ENCODE measurements at regions not wholly inside any gene's neighbourhood (a gene's known extent, or its start where the extent isn't known, plus 50 kb on each side); places are given as distances from the start of the nearest gene placed in this dataset.

DNA sequence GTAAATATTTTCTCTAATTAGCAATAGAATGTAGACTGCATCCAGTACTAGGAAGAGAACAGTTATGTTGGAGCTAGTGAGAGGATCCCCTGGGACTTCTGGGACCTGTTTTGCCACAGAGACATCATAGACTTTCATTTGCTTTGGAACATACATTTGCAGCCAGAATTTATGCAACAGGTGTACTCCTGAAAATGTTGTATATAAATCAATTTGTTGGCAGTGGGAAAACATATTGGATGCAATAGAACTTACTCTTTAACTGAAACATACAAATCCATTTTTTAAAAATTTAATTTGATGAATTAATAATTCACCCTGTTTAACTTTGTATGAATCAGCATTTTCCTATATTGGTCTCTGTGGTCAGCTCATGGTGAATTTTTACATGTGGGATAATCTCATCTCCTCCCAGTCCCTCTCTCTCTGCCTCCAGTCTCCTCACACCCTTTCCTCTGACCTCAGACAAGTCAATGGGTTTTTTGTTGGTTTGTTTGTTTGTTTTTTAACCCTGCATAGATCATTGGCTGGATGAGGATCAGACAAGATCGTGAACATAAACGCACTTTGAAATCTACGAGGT is 263.0 kb downstream of the LPIN1 start:
- H3K79me2 ChIP-seq (ENCODE audit: insufficient read depth, low read length) = no peaks in the 10 kb centered on the region
- H3K4me2 ChIP-seq (ENCODE audit: insufficient read depth, low read length) = no peak overlapping the region
- H3K9ac ChIP-seq (ENCODE audit: low read depth, low read length) = no peak overlapping the region
- no peaks in the 10 kb centered on the region for H3K36me3 ChIP-seq (ENCODE audit: insufficient read depth, low read length)
- H3K27me3 ChIP-seq (ENCODE audit: insufficient read depth, low read length, poor library complexity) = no peaks in the 10 kb centered on the region
- no peak for ATAC-seq (ENCODE audit: insufficient read depth, low read depth)
- H4K20me1 ChIP-seq (ENCODE audit: insufficient read depth, low read length) = no peaks in the 10 kb centered on the region
- no peak for DNase-seq
- peaks cover 19% of the 10 kb centered on the region for H3K4me1 ChIP-seq (ENCODE audit: insufficient read depth, low read length)
- no peaks in the 10 kb centered on the region for H3K9me3 ChIP-seq (ENCODE audit: insufficient read depth, low read length, severe bottlenecking)
- TF ChIP-seq, protein P1, sequence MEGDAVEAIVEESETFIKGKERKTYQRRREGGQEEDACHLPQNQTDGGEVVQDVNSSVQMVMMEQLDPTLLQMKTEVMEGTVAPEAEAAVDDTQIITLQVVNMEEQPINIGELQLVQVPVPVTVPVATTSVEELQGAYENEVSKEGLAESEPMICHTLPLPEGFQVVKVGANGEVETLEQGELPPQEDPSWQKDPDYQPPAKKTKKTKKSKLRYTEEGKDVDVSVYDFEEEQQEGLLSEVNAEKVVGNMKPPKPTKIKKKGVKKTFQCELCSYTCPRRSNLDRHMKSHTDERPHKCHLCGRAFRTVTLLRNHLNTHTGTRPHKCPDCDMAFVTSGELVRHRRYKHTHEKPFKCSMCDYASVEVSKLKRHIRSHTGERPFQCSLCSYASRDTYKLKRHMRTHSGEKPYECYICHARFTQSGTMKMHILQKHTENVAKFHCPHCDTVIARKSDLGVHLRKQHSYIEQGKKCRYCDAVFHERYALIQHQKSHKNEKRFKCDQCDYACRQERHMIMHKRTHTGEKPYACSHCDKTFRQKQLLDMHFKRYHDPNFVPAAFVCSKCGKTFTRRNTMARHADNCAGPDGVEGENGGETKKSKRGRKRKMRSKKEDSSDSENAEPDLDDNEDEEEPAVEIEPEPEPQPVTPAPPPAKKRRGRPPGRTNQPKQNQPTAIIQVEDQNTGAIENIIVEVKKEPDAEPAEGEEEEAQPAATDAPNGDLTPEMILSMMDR (IDR thresholded peaks at IDR 0.05; ENCODE audit: borderline replicate concordance, extremely low read depth, low read length, poor library complexity, severe bottlenecking) = no peak
- TF ChIP-seq EZH2 (IDR thresholded peaks at IDR 0.05; ENCODE audit: borderline replicate concordance, low read depth, low read length, severe bottlenecking) = no peak
- no peak overlapping the region for H3K4me3 ChIP-seq (ENCODE audit: low read depth in 1 of 2, low read length in 2 of 2)
- no peak overlapping the region for H3K27ac ChIP-seq (ENCODE audit: low read length)
- no peak overlapping the region for H2AFZ ChIP-seq (ENCODE audit: low read depth, low read length)

- Histone ChIP-seq H4K20me1 (ENCODE audit: insufficient read depth, low read length) (no peaks in the 10 kb centered on the region), H3K79me2 (ENCODE audit: insufficient read depth, low read length) (no peaks in the 10 kb centered on the region), H3K9me3 (ENCODE audit: insufficient read depth, low read length, severe bottlenecking) (no peaks in the 10 kb centered on the region), H3K9ac (ENCODE audit: low read depth, low read length) (no peak overlapping the region), H2AFZ (ENCODE audit: low read depth, low read length) (no peak overlapping the region), H3K27me3 (ENCODE audit: insufficient read depth, low read length, poor library complexity) (no peaks in the 10 kb centered on the region), H3K4me2 (ENCODE audit: insufficient read depth, low read length) (no peak overlapping the region), H3K4me1 (ENCODE audit: insufficient read depth, low read length) (peaks cover 15% of the 10 kb centered on the region), H3K36me3 (ENCODE audit: insufficient read depth, low read length) (no peaks in the 10 kb centered on the region), H3K27ac (ENCODE audit: low read length) (no peak overlapping the region), H3K4me3 (ENCODE audit: low read depth in 1 of 2, low read length in 2 of 2) (no peak overlapping the region)
- ATAC-seq (ENCODE audit: insufficient read depth, low read depth) = no peak
- TF ChIP-seq, protein P1 (IDR thresholded peaks at IDR 0.05; ENCODE audit: borderline replicate concordance, extremely low read depth, low read length, poor library complexity, severe bottlenecking) = no peak
- TF ChIP-seq EZH2 (IDR thresholded peaks at IDR 0.05; ENCODE audit: borderline replicate concordance, low read depth, low read length, severe bottlenecking) = no peak
- DNase-seq = no peak
These were observed 263.6 kb downstream of the LPIN1 start for GRCh38 chr2:12010059-12010458.

DNA sequence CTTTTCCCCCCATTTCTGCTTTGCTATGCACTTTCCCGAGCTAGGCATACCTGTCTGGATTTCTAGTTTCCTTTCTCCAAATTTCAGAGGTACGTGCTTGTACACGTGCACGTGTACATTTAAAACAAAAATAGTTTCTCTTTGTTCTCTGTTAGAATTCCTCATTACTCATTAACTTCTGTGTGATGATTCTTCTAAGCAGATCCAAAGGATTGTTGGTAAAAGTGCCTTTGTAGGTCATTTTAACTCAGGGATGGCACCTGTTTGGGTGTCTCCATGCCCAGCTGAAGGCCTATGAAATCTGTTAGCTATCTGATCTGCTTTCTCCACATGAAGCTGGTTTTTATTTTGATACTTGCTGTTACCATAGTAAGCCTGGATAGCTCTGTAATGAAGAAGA is 264.3 kb downstream of the LPIN1 start:
- TF ChIP-seq, protein P1 (IDR thresholded peaks at IDR 0.05; ENCODE audit: borderline replicate concordance, extremely low read depth, low read length, poor library complexity, severe bottlenecking) = no peak
- TF ChIP-seq EZH2 (IDR thresholded peaks at IDR 0.05; ENCODE audit: borderline replicate concordance, low read depth, low read length, severe bottlenecking) = no peak
- Histone ChIP-seq H3K4me2 (ENCODE audit: insufficient read depth, low read length) (no peak overlapping the region), H4K20me1 (ENCODE audit: insufficient read depth, low read length) (no peaks in the 10 kb centered on the region), H3K27me3 (ENCODE audit: insufficient read depth, low read length, poor library complexity) (no peaks in the 10 kb centered on the region), H2AFZ (ENCODE audit: low read depth, low read length) (no peak overlapping the region), H3K9me3 (ENCODE audit: insufficient read depth, low read length, severe bottlenecking) (no peaks in the 10 kb centered on the region), H3K4me3 (ENCODE audit: low read depth in 1 of 2, low read length in 2 of 2) (no peak overlapping the region), H3K4me1 (ENCODE audit: insufficient read depth, low read length) (peaks cover 8% of the 10 kb centered on the region), H3K27ac (ENCODE audit: low read length) (no peak overlapping the region), H3K36me3 (ENCODE audit: insufficient read depth, low read length) (no peaks in the 10 kb centered on the region), H3K79me2 (ENCODE audit: insufficient read depth, low read length) (no peaks in the 10 kb centered on the region), H3K9ac (ENCODE audit: low read depth, low read length) (no peak overlapping the region)
- DNase-seq (no peak), ATAC-seq (ENCODE audit: insufficient read depth, low read depth) (no peak)
